Liver (tissue), 8 donors: ENCODE measurements at regions not wholly inside any gene's neighbourhood (a gene's known extent, or its start where the extent isn't known, plus 50 kb on each side); places are given as distances from the start of the nearest gene placed in this dataset.

Source experiments
- DNase-seq: peaks from one replicate; pipeline ENCODE4 v3.0.0-alpha.2; 2017; ENCODE audit warnings: low spot score
- H3K27ac ChIP-seq, 2 donors: one replicate each; pipeline ENCODE4 v1.7.0; 2013; ENCODE audit warnings: inconsistent platforms in 2 of 2, low read length in 2 of 2, control low read depth in 1 of 2, low read depth in 1 of 2, mild to moderate bottlenecking in 1 of 2
- H3K27me3 ChIP-seq, 4 donors: one replicate each; pipeline versions ENCODE4 v1.6.1 to v1.7.0; 2013; ENCODE audit warnings: low read length in 3 of 4, inconsistent platforms in 1 of 4, mild to moderate bottlenecking in 1 of 4, moderate library complexity in 1 of 4; ENCODE audit not compliant: control insufficient read depth in 4 of 4, insufficient read depth in 4 of 4
- H3K36me3 ChIP-seq, 4 donors: one replicate each; pipeline versions ENCODE4 v1.6.1 to v1.7.0; 2013; ENCODE audit warnings: low read length in 3 of 4, mild to moderate bottlenecking in 3 of 4, low read depth in 1 of 4, moderate library complexity in 1 of 4; ENCODE audit not compliant: control insufficient read depth in 4 of 4, insufficient read depth in 3 of 4
- H3K4me1 ChIP-seq, 4 donors: one replicate each; pipeline versions ENCODE4 v1.6.1 to v1.7.0; 2013; ENCODE audit warnings: low read length in 3 of 4, mild to moderate bottlenecking in 3 of 4, moderate library complexity in 1 of 4; ENCODE audit not compliant: control insufficient read depth in 4 of 4, insufficient read depth in 4 of 4
- H3K4me3 ChIP-seq, 3 donors: one replicate each; pipeline versions ENCODE4 v1.6.1 to v1.7.0; 2013; ENCODE audit warnings: low read length in 3 of 3, control low read depth in 1 of 3, low read depth in 1 of 3, mild to moderate bottlenecking in 1 of 3
- H3K9ac ChIP-seq, 2 donors: one replicate each; pipeline ENCODE4 v1.7.0; 2013; ENCODE audit warnings: low read length in 2 of 2, mild to moderate bottlenecking in 2 of 2, moderate library complexity in 2 of 2, control low read depth in 1 of 2, low read depth in 1 of 2
- H3K9me3 ChIP-seq, 4 donors: one replicate each; pipeline versions ENCODE4 v1.6.1 to v1.7.0; 2013; ENCODE audit warnings: low read length in 3 of 4; ENCODE audit not compliant: control insufficient read depth in 4 of 4
- ATF3 ChIP-seq: IDR thresholded peaks from 2 replicates; pipeline ENCODE4 v1.6.1; 2016; ENCODE audit warnings: antibody characterized with exemption
- CTCF ChIP-seq: fragments of 150-350 bp; IDR thresholded peaks from 2 replicates; pipeline ENCODE4 v1.5.1; 2017; ENCODE audit warnings: improper control_type of control experiment, low read depth, low read length; ENCODE audit not compliant: missing input control
- EGR1 ChIP-seq, 2 donors: IDR thresholded peaks; 2 replicates each; pipeline ENCODE4 v1.6.1; 2016 to 2018; ENCODE audit warnings: antibody characterized with exemption in 2 of 2, low read depth in 2 of 2
- FOXA2 ChIP-seq: IDR thresholded peaks from 2 replicates; pipeline ENCODE4 v1.6.1; 2016; ENCODE audit warnings: antibody characterized with exemption
- HNF4G ChIP-seq: IDR thresholded peaks from 2 replicates; pipeline ENCODE4 v1.6.1; 2016; ENCODE audit warnings: antibody characterized with exemption
- JUND ChIP-seq, 2 donors: IDR thresholded peaks; 2 replicates each; pipeline ENCODE4 v1.6.1; 2016; ENCODE audit warnings: antibody characterized with exemption in 2 of 2
- RAD21 ChIP-seq, 2 donors: IDR thresholded peaks; 2 replicates each; pipeline ENCODE4 v1.6.1; 2016; ENCODE audit warnings: antibody characterized with exemption in 2 of 2, mild to moderate bottlenecking in 2 of 2
- RXRA ChIP-seq, 2 donors: IDR thresholded peaks; 2 replicates each; pipeline ENCODE4 v1.6.1; 2017 to 2018; ENCODE audit warnings: antibody characterized with exemption in 2 of 2, mild to moderate bottlenecking in 1 of 2
- TAF1 ChIP-seq: conservative IDR thresholded peaks from 2 replicates; pipeline ENCODE4 v1.6.1; 2016; ENCODE audit warnings: antibody characterized with exemption, mild to moderate bottlenecking
- YY1 ChIP-seq: IDR thresholded peaks from 2 replicates; pipeline ENCODE4 v1.6.1; 2016; ENCODE audit warnings: antibody characterized with exemption, mild to moderate bottlenecking
- ZBTB33 ChIP-seq: IDR thresholded peaks from 2 replicates; pipeline ENCODE4 v1.6.1; 2016; ENCODE audit warnings: antibody characterized with exemption
- WGBS: extraction: QIAGEN DNeasy Blood & Tissue Kit; methylation state at CpG from one replicate; pipeline ENCODE4 v1.1.7; 2013; 5-methylcytosine and 5-hydroxymethylcytosine counted together
- donor health status: healthy.
- donor health status: healthy.
- donor health status: healthy.
- donor health status: healthy.
- donor health status: healthy.

GRCh38 chr11:23023319-23023718 lies 163.0 kb upstream of the CCDC179 start:
- no peak for TF ChIP-seq FOXA2
- no peak for TF ChIP-seq TAF1
- no peak for TF ChIP-seq ZBTB33
- WGBS, result 80% methylated on average over 2 of the region's 2 CpGs
- Histone ChIP-seq H3K9ac (no peak overlapping the region), H3K27me3 (no peaks in the 10 kb centered on the region), H3K4me3 (no peak overlapping the region), H3K4me1 (peaks cover 0 to 13% (median 0%) of the 10 kb centered on the region in 4 donors), H3K27ac (no peak overlapping the region), H3K9me3 (no peaks in the 10 kb centered on the region), H3K36me3 (no peaks in the 10 kb centered on the region)
- DNase-seq, result no peak

GRCh38 chr11:23041001-23041503 lies 180.8 kb upstream of the CCDC179 start:
- no peaks in the 10 kb centered on the region for H3K27me3 ChIP-seq
- no peak for TF ChIP-seq CTCF
- TF ChIP-seq JUND (IDR thresholded peaks at IDR 0.05), result no peak
- TF ChIP-seq RXRA (IDR thresholded peaks at IDR 0.05), result no peak
- TF ChIP-seq FOXA2, result no peak
- TF ChIP-seq YY1, result no peak
- TF ChIP-seq ZBTB33, result no peak
- no peak overlapping the region for H3K9ac ChIP-seq
- H3K9me3 ChIP-seq, result no peaks in the 10 kb centered on the region
- WGBS, result 74% methylated on average over 3 of the region's 3 CpGs
- H3K4me1 ChIP-seq, result no peaks in the 10 kb centered on the region
- DNase-seq, result no peak
- H3K27ac ChIP-seq, result no peak overlapping the region
- H3K36me3 ChIP-seq, result no peaks in the 10 kb centered on the region
- H3K4me3 ChIP-seq, result no peak overlapping the region

- Histone ChIP-seq H3K36me3 (no peaks in the 10 kb centered on the region), H3K4me1 (no peaks in the 10 kb centered on the region), H3K9ac (no peak overlapping the region), H3K27me3 (no peaks in the 10 kb centered on the region), H3K9me3 (no peaks in the 10 kb centered on the region), H3K4me3 (no peak overlapping the region), H3K27ac (no peak overlapping the region)
- no peak for TF ChIP-seq HNF4G
- TF ChIP-seq FOXA2, result no peak
- no peak for TF ChIP-seq RAD21 (IDR thresholded peaks at IDR 0.05)
- TF ChIP-seq ATF3, result no peak
- no peak for TF ChIP-seq CTCF
- no peak for TF ChIP-seq ZBTB33
- no peak for TF ChIP-seq JUND (IDR thresholded peaks at IDR 0.05)
- TF ChIP-seq EGR1 (IDR thresholded peaks at IDR 0.05; ENCODE audit: low read depth in 2 of 2), result no peak
- no peak for DNase-seq
These were observed 198.4 kb upstream of the CCDC179 start for GRCh38 chr11:23058656-23059055.
